ENCODE measurements at regions not wholly inside any gene's neighbourhood (a gene's known extent, or its start where the extent isn't known, plus 50 kb on each side); places are given as distances from the start of the nearest gene placed in this dataset.
"Not testable (repeated sequence)": the region's sequence is repeated elsewhere in the genome, so short reads cannot be mapped to it uniquely, and the experiment has no call there.

GRCh38 chr3:124636863-124637296 is 93.4 kb upstream of the UMPS start:
- Histone ChIP-seq H3K27ac (no peak overlapping the region), H3K36me3 (peaks cover 13% of the 10 kb centered on the region), H3K9me3 (ENCODE audit: severe bottlenecking) (no peaks in the 10 kb centered on the region), H3K4me3 (ENCODE audit: low read depth, low read length) (no peak overlapping the region), H3K27me3 (ENCODE audit: insufficient read depth, low read depth, severe bottlenecking) (no peaks in the 10 kb centered on the region)
- no peak for TF ChIP-seq CTCF (IDR thresholded peaks at IDR 0.05; ENCODE audit: low read depth, low read length)
- no peak for DNase-seq

- Histone ChIP-seq H3K27me3 (ENCODE audit: insufficient read depth, low read depth, severe bottlenecking) (no peaks in the 10 kb centered on the region), H3K4me3 (ENCODE audit: low read depth, low read length) (no peak overlapping the region)
Observed at GRCh38 chr3:124639406-124640237, 90.6 kb upstream of the UMPS start.

GRCh38 chr3:124640635-124641306 is 89.5 kb upstream of the UMPS start:
- no peak overlapping the region for H3K27ac ChIP-seq
- no peak for DNase-seq
- TF ChIP-seq CTCF (IDR thresholded peaks at IDR 0.05; ENCODE audit: low read depth, low read length), result no peak
- H3K36me3 ChIP-seq, result peaks cover 3% of the 10 kb centered on the region; the same call in 1 of the 2 replicates
- H3K9me3 ChIP-seq (ENCODE audit: severe bottlenecking), result no peaks in the 10 kb centered on the region
- H3K27me3 ChIP-seq (ENCODE audit: insufficient read depth, low read depth, severe bottlenecking), result no peaks in the 10 kb centered on the region
- H3K4me3 ChIP-seq (ENCODE audit: low read depth, low read length), result no peak overlapping the region

More at GRCh38 chr3:124639406-124640237, 90.6 kb upstream of the UMPS start:
- H3K27ac ChIP-seq, result no peak overlapping the region
- DNase-seq, result no peak
- H3K9me3 ChIP-seq (ENCODE audit: severe bottlenecking), result no peaks in the 10 kb centered on the region
- peaks cover 9% of the 10 kb centered on the region; the same call in 1 of the 2 replicates for H3K36me3 ChIP-seq
- no peak for TF ChIP-seq CTCF (IDR thresholded peaks at IDR 0.05; ENCODE audit: low read depth, low read length)

GRCh38 chr3:124643453-124643852 is 86.8 kb upstream of the UMPS start:
- H3K9me3 ChIP-seq (ENCODE audit: severe bottlenecking), result no peaks in the 10 kb centered on the region
- H3K4me3 ChIP-seq (ENCODE audit: low read depth, low read length), result no peak overlapping the region
- H3K27ac ChIP-seq, result no peak overlapping the region
- no peak for TF ChIP-seq CTCF (IDR thresholded peaks at IDR 0.05; ENCODE audit: low read depth, low read length)
- DNase-seq, result no peak
- H3K27me3 ChIP-seq (ENCODE audit: insufficient read depth, low read depth, severe bottlenecking), result no peaks in the 10 kb centered on the region
- no peaks in the 10 kb centered on the region; the same call in none of the 2 replicates for H3K36me3 ChIP-seq

GRCh38 chr3:124646186-124646585 is 84.1 kb upstream of the UMPS start:
- not testable (repeated sequence) for H3K36me3 ChIP-seq, DNase-seq

GRCh38 chr3:124648551-124648950 is 81.7 kb upstream of the UMPS start:
- Histone ChIP-seq H3K27me3 (ENCODE audit: insufficient read depth, low read depth, severe bottlenecking) (no peaks in the 10 kb centered on the region), H3K4me3 (ENCODE audit: low read depth, low read length) (no peak overlapping the region), H3K9me3 (ENCODE audit: severe bottlenecking) (no peaks in the 10 kb centered on the region), H3K36me3 (peaks cover 16% of the 10 kb centered on the region), H3K27ac (no peak overlapping the region)
- no peak for DNase-seq
- no peak for TF ChIP-seq CTCF (IDR thresholded peaks at IDR 0.05; ENCODE audit: low read depth, low read length)

More at GRCh38 chr3:124646186-124646585, 84.1 kb upstream of the UMPS start:
- not testable (repeated sequence) for H3K27ac ChIP-seq; H3K27me3 ChIP-seq (ENCODE audit: insufficient read depth, low read depth, severe bottlenecking); H3K4me3 ChIP-seq (ENCODE audit: low read depth, low read length); H3K9me3 ChIP-seq (ENCODE audit: severe bottlenecking)
